ENCODE measurements at regions not wholly inside any gene's neighbourhood (a gene's known extent, or its start where the extent isn't known, plus 50 kb on each side); places are given as distances from the start of the nearest gene placed in this dataset.

DNA sequence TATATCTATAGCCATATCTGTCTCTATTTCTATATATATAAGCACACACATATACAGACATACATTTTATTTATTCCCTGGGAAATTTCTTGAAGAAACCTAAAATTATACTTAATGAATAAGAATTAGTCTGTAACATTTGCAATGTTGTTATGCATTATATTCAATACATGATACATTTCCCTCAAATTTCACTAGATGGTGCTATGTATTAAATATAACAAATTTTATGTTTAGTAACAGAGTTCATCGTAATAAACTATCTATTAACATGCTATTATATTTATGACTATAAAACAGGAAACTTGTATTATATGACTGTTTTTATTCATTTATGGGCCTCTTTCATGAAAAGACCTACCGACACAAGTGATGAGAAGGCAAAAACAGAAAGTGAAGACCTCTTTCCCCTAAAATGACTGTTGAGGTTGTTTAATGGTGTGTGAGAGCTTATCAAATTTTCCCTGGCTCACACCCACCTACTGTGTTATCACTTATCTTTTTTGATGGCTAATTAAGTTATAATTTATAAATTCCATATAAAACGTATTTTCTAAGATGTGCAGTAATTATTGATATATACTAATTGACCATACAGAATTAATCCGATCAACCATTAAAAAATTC, 881.9 kb downstream of the SLITRK6 start:
- TF ChIP-seq CTCF (conservative IDR thresholded peaks at IDR 0.05) (peak; percentile 65), EZH2 (IDR thresholded peaks at IDR 0.05; ENCODE audit: low read depth) (no peak)

Data from PC-9 (cell line).